Activated T-cell treated with anti-CD3 and anti-CD28 coated beads for 24 hours (primary cell): ENCODE measurements at regions not wholly inside any gene's neighbourhood (a gene's known extent, or its start where the extent isn't known, plus 50 kb on each side); places are given as distances from the start of the nearest gene placed in this dataset.

Experiments
- DNase-seq: peaks from one replicate; pipeline ENCODE4 v3.0.0-alpha.2; 2020; ENCODE audit warnings: low read depth

DNA sequence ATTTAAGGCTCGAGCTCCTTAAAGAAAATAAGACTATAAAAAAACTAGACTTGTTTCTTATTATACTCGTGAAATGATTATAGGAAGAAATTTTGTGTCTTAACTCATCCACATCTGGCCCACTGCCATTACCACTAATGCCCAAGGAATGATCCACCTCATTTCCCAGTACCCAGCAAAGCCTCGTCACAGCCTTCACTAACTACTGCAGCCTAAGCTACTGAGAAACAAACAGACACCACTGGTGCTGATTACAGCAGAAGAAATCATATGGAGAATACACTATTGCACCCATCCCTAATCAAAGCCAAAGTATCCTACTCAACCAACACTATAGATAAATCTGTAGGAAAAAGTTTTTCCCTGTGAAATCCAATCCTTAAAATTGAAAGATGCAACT, 205.3 kb upstream of the NAV3 start:
- no peak for DNase-seq

DNA sequence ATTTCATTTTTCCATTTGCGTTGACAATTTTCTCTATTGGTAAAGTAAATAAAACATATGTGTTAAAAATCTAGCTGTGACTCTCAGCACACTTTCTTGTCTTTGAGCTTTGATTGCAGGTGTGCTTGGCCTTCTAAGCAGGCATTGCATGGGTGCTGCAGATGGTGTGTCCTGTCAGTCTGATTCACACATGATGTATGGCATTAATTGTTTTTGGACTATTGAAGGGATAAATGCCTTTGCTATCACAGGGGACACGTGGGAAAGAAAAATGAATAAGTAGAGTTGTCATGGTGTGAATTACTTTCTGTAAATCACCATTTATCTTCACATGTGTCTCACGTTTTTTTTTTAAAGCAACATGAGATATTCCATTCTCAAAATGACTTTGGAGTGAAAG, 211.3 kb upstream of the NAV3 start:
- DNase-seq: no peak

DNA sequence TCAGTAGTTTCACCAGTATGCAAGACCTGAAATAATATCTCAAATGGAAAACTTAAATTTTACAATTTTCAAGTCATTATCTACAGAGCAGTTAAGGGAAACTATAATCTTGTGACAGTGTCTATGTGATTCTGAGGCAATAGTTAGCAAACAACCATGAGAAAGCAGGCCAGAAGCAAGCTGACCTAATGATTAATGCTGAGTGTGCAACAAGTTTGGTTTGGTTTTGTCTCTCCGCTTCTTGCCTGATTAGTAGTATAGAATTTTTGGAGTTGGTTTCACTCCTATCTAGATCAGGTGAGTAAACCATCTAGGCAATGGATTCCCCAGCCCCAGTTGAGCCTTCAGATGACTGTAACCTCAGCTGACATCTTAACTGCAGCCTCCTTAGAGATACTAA, 212.9 kb upstream of the NAV3 start:
- DNase-seq: no peak

DNA sequence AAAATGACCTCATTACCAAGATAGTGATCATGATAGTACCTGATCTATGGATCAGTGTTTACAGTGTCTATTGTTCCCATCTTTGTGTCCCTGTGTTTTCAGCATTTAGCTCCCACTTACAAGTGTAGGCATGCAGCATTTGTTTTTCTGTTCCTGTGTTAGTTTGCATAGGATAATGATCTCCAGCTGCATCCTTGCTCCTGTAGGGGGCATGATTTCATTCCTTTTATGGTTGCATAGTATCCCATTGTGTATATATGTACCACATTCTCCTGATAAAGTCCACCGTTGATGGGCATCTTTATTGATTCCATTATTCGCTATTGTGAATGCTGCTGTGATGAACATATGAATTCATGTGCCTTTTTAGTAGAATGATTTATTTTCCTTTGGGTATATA, 215.4 kb upstream of the NAV3 start:
- DNase-seq: no peak

DNA sequence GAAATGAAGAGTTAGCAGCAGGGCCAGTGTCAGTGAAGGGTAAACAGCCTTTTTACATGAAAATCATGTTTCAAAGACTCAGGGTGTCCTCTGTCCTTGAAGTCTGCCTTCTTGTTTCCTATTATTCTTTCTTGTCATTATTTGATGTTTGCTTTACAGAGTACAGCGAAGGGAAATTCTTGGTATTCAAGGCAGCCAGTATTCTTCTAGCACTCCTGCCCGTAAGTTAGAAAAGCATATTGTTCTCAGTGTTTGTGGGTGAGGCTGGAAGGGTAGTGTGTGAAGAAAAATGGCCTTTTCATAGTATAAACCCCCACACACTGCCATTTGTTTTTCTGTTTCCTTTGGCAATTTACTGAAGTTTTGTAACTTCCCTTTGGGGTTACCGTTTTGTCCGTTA, 217.3 kb upstream of the NAV3 start:
- no peak for DNase-seq

DNA sequence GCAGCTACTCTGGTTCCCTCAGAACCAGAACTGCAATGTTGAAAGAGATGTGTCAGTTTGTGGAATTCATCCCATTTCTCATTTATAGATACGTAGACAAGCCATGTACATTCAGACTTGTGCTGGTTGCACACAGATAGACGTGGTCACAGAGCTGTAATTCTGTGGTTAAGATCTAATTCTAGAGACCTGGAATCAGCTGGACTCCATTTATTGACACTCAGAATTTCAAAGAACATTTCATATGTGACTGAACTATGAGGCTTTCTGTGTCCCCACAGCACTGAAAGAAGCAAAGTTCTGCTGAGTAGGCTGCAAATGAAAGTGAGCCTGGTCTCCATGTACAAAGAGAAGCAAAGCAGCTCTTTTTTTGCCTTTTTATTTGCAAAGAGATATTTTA, 220.2 kb upstream of the NAV3 start:
- DNase-seq: no peak

DNA sequence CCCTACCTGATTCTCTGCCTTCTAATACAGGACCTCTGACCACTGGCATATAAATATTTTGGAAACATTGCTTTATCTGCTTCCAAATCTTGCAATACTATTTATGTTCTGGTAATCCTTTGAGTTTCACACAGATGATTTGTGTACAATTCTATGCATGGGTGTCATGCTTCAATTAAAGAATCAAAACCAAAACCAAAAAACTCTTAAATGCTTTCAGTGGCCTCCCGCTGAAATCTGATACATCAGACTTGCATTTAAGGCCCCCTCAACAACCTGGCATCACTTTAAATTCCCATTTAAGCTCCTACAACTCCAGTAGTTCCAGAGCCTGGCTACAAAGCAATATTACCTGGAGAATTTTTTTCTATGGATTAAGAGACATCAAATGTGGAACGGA, 221.7 kb upstream of the NAV3 start:
- no peak for DNase-seq

DNA sequence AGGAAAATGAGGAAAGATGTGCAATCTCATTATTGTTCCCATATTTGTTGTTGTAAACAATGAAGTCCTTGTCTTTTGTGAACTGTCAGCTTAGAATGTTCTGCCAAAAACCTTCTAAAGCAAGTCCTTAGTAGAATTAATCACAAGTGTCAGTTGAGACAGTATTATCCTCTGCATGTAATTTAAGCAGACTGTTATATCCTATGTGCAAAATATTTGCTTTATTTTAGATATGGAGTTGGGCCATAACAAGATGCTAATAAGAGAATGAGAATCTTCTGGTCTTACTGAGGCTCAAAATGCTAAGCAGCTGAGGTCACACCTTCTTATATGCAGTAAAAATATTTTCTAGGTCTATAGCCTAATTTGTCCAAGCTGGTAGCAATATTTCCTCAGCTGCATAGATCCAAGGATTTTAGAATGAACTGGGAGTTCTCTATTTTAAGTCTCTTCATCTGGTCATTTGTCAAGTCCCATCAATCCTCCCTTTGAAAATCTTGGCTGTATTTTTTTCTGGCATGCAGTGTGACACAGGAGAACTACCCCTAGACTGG, 222.3 kb upstream of the NAV3 start:
- DNase-seq: no peak

DNA sequence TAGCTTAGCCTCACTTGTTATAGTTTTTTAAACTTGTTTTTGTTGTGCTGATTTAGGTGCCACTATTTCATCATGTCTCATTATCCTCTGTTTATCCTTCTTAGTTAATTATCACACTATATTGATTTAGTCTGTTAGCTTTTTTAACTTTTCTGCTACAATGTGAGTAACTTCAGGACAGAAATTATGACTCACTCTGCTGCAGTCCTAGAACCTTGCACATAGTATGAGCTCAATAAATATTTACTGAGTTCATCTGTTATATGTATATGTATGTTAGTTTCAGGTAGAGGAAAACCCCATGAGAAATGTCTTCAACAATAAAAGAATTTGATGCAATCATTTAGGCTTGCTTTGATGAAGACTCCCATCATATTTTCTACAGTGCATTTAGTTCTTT, 224.3 kb upstream of the NAV3 start:
- DNase-seq: no peak

DNA sequence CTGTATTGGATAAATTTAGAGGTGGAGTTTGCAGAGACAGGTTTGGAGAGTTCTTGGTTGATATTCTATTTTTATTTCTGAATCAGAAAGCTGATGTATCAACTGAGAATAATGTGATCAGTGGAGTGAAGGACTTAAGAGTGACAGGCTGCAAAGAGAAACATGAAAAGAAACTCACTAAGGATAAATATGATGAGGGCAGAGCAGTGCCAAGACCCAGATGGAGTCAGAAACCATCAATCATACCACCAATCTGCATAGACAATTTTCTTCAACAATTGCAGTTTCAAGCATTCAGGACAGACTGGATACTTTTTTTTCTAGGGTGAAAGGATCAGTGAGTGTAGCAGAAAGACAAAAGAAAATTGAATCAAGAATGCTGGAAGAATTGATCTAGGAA, 226.7 kb upstream of the NAV3 start:
- no peak for DNase-seq

DNA sequence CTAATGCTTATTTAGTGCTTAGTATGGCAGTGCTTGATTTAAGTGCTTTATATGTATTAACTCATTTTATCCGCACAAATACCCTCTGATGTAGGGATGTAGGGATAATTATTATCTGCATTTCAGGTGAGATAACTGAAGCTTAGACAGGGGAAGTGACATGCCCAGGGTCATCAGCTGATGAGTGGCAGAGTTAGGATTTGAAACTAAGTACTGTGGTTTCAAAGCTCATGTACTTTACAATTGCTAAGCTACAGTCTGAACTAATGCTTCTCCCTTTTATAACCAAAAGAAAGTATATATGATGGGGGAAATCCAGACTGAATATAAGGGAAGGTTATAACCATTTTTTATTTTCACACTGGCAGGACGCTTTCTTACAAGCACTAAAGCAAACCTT, 229.6 kb upstream of the NAV3 start:
- no peak for DNase-seq

DNA sequence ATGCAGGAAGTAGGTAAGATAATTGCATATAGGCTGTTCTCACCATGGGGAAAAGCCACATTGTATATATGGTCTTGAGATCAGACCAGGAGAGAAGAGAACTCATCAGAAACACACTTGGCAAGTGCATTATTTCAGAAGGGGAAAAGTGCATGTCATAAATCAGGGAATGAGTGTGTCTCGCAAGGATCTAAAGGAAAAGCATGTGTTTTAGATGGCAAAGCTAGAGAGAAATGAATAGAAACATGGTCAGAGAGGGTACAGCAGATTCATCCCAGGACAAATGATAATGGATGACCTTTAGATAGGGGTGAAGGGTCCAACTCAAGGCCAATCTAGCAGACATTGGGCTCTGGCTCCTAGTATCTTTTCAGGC, 230.2 kb upstream of the NAV3 start:
- DNase-seq: no peak

DNA sequence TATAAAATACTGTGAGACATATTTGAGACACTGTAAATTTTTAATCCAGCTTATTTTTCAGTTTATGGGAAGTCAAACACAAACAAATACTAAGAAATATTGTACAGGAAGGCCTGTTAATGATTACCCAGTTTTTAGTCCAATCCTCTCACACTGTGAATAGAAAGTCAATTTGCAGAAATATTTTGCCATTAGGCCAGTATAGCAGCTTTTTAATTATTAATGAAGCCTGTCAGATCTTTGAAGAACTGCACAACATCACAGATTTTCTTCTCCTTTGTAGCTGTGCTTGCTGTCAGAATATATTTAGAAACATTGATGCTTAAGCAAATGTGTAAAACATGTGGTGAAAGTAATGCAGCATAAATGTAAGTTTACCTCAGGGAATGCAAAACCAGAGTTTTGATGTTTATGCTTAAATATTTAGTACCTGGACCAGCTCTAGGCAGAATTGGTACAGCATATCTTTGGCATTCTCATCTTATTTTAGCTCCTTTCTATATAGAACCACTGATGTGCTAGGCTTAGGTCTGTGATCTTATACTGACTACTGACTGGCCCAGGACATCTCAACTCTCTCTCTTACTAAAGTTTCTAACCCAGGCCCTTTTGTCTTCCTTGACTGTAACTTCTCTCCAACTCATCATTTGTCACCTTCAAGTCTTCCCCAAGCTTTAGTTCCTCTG, 230.8 kb upstream of the NAV3 start:
- DNase-seq: no peak

DNA sequence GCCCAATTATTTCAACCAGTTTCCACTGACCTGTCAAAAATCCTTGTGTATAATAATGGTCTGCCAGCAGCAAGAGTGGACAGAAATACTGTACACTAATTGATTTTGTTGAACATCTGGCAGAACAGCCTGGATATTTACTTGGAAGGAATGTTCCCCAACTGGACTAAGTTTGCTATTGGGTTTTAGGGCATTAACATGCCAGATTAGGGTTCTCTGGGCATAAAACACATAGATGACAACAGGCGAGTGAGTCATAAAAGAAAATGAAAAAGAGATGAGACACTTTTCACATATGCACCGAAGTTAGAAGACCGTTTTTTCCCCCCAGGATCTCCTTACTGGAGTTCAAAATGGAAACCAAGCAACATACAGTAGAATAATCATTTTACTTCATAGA, 236.3 kb upstream of the NAV3 start:
- DNase-seq: no peak

DNA sequence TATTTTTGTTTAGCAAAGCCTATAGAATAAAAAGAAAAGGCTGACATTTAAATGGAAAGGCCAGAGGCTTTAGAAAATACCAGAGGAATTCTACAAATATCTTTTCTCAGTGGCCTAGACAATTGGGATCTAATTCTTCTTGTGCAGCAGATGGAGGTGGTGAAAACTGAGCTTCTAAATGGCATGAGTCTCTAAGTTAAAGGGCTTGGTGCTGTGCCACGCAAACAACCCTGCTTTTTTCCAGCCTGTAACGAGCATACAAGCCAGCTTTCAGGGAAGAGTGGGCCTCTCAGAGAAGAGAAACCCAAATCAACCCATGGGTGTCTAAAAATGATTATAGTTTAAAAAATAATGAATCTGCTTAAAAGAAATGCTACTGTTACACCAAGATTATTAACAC, 237.9 kb upstream of the NAV3 start:
- DNase-seq: no peak

DNA sequence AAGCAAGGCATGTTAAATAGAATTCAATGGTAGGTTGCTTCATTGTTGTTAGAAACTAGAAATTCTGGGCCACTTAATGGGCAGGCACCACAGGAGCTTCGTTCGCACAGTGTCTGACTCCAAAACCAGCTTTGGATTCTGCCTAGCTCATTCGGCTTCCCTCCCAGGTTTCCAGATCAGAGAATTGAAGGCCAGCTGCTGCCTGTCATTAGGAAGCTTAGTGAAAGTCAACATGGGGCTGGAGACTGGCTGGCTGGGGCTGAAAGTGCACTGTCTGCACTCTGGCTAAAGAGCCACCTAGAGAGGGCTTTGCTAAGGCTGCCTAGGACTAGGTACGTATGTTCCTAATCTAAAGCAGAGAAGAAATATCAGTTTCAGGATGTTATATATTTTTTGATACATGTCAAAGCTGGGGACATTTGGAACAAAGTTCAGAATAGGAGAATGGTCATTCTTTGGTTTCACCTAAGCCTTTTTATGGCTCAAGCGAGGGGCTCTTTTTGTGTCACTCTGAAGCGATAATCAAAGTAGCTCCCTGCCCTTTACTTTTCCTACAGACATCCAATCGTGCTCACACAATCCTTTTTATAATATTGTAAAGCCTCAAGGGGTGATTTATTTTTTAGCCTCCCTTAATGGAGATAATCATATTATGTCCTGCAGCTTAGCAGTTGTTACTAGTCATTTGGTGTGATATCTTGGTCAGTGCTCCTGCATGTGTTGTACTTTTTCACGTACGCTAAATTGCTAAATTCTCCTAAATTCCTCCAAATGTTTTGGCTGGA, 238.5 kb upstream of the NAV3 start:
- no peak for DNase-seq

DNA sequence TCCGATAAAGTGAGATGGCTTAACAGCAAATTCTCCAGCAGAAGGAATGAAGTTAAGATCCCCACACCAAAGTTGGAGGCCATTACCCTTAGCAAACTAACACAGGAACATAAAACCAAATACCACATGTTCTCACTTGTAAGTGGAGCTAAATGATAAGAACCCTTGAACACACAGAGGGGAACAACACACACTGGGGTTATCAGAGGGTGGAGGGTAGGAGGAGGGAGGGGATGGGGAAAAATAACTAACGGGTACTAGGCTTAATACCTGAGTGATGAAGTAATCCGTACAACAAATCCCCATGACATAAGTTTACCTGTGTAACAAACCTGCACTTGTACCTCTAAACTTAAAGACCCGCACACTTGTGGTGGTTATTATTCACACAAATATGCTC, 240.4 kb upstream of the NAV3 start:
- no peak for DNase-seq

DNA sequence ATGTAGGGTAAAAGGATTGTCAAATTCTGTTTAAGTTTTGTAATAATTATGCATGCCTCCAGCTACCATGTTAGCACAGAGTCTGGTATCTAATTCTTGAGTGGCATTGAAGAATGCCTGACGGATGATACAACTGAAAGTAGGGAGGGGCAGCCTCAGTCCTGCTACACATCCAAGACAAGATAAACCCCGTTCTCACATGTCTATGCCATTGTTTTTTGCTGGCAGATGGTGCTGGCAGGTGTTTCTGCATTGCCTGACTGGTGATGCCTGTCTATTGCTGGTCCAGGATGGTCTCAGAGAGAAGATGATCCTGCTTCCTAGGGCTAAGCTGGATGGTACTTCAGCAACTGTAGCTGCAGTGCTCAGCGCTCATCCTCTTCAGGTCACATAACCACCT, 245.8 kb upstream of the NAV3 start:
- no peak for DNase-seq

DNA sequence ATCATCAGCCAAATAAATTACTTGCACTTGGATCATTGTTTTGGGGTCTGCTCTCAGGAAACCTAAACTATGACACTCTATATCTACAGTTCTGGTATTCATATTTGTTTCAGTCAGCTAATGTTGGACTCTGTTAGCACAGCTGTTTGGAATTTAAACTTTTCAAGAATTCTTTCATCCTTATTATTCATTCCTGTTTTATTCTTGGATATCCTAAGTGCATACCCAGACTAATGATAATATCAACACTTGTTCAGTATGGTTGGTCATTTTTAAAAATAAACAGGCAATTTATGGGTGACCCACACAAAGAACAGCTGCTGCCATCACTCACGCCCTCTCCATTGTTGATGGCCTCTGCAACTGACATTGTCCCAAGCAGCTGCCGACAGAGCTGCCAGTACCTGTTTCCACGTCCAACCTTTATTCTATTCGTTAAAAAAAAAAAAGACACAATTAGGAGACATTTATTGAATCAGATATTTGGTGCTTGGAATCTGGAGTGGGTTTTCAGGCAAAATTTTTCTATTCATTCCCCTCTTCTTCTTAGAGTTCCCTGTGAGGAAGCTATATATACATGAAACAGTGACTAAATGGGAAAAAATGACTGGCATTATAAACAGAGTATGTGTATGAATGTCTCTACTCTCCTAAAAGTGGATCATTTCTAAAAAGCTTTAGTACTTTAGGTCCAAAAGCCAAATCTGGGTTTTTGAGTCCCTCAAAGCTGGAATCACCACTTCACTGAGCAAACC, 252.1 kb upstream of the NAV3 start:
- no peak for DNase-seq

DNA sequence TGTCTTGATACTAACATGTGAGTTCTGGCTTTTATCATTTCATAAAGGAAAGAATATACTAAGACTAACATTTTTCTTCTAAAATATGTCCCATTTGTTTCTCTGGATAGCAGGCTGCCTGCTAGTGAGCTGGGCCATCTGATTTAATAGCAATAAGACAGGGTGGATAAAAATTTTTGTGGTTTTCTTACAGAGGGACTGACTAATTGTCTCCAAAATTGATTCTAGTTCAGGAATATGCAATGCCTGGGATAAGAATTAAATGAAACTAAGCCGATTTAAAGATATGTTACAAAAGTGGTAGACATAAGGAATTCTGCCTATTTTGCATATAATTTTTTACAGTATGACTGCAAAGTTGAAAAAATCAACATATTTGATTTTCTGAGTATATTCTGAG, 252.9 kb upstream of the NAV3 start:
- no peak for DNase-seq

DNA sequence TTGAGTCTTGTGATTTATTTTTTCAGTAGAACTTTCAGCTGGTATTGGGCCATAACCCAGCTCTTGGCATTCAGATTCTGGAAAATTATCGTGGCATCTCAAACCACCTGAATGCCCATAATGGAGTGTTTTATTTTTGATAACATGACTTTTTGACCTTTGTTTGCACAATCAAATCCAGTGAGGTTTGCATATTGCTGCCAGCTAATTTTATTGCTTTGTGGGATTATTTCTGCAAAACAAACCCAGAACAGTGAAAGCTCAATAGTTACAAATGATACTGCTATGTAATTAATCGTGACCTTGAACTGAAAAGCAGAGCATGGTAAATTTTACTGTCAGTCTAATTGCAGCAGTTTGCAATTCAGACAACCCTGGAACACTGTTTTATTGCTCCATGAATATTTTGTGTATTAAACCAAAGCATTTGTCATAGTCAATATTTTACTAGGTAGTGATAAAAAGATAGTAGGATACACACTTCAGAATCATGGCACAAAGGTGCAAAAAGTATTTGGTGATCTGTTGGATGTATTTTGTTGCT, 255.2 kb upstream of the NAV3 start:
- no peak for DNase-seq

DNA sequence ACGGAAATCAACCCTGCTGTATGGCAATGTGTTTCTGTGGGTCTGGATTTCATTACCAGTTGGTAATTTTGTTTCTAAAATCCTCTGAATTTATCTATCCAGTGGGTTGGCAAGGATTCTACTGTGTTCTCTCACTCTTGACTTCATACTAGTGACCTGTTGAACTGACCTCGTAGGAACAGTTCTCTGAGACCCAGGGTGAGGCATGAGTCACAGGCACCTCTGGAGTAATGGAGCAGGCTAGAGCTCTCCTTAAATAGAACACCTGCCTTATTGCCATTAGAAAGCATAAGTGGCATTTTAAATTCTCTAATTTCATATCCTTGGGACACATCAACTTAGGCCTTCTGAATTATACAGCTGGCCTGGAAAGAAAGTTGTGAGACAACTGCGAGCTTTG, 258.3 kb upstream of the NAV3 start:
- DNase-seq: no peak

DNA sequence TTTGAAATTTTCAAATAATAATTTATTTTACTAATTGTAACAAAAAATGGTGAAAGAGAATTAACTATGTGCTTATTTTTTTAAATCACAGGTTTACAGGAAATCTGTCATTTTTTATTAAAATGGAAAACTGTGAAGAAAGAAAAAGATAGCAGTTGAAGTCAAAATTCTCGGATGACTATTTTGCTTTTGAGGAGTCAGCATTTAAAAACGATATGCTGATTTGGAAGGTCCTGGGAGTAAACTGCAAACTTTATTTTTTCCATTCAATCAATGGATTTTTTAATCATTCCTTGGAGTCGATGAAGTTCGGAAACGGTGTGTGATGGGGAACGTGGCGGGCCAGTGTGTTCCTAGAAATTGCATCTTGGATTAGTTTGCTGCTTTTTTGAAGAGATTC, 258.9 kb upstream of the NAV3 start:
- DNase-seq: no peak
